Aorta (tissue), 5 donors: ENCODE measurements at regions not wholly inside any gene's neighbourhood (a gene's known extent, or its start where the extent isn't known, plus 50 kb on each side); places are given as distances from the start of the nearest gene placed in this dataset.

ENCODE experiments used
- ATAC-seq: fragments of 200-7000 bp; cut with Tn5 transposase; one replicate; pipeline ENCODE4 v1.9.1; 2022; ENCODE audit warnings: moderate library complexity; ENCODE audit not compliant: low FRiP score
- DNase-seq, 2 donors: peaks; one replicate each; pipeline ENCODE4 v3.0.0-alpha.2; 2020
- H3K27ac ChIP-seq, 2 donors: one replicate each; pipeline ENCODE4 v1.5.1; 2013; ENCODE audit warnings: low read length in 2 of 2, mild to moderate bottlenecking in 2 of 2, moderate library complexity in 2 of 2, control low read depth in 1 of 2, inconsistent platforms in 1 of 2, low read depth in 1 of 2
- H3K27me3 ChIP-seq, 2 donors: one replicate each; pipeline ENCODE4 v1.6.1; 2013; ENCODE audit warnings: control low read depth in 1 of 2, low read length in 1 of 2, mild to moderate bottlenecking in 1 of 2, moderate library complexity in 1 of 2; ENCODE audit not compliant: insufficient read depth in 2 of 2, control insufficient read depth in 1 of 2
- H3K36me3 ChIP-seq, 2 donors: one replicate each; pipeline ENCODE4 v1.6.1; 2013; ENCODE audit warnings: control low read depth in 1 of 2, low read length in 1 of 2, mild to moderate bottlenecking in 1 of 2; ENCODE audit not compliant: insufficient read depth in 2 of 2, control insufficient read depth in 1 of 2
- H3K4me1 ChIP-seq, 2 donors: one replicate each; pipeline ENCODE4 v1.6.1; 2013; ENCODE audit warnings: low read length in 2 of 2, control low read depth in 1 of 2, mild to moderate bottlenecking in 1 of 2, moderate library complexity in 1 of 2; ENCODE audit not compliant: insufficient read depth in 2 of 2, control insufficient read depth in 1 of 2
- H3K4me3 ChIP-seq, 2 donors: one replicate each; pipeline ENCODE4 v1.5.1; 2013; ENCODE audit warnings: low read length in 2 of 2, control low read depth in 1 of 2, mild to moderate bottlenecking in 1 of 2
- H3K9me3 ChIP-seq: one replicate; pipeline ENCODE4 v1.6.1; 2013; ENCODE audit warnings: mild to moderate bottlenecking, low read length; ENCODE audit not compliant: control insufficient read depth
- WGBS, 2 donors: extraction: QIAGEN DNeasy Blood & Tissue Kit; methylation state at CpG; one replicate each; pipeline ENCODE4 v1.1.7; 2013; 5-methylcytosine and 5-hydroxymethylcytosine counted together
- intact Hi-C, 2 donors: fragments of 100-400 bp; cut with DNase I; formaldehyde crosslinking; loops; one replicate each; pipeline versions ENCODE4 v1.14.2 to v1.15.0; 2022
- donor health status: healthy with polysubstance abuse.
- donor health status: Bipolar disorder and iron deficiency.
- donor health status: DM: no; HTN: no; CAD: no.
- donor health status: DM: no; HTN: no; CAD: no.
- donor health status: DM: yes; HTN: yes; CAD: no.

GRCh38 chrX:137646472-137646871 is 80.5 kb downstream of the ZIC3 start:
- no peaks in the 10 kb centered on the region for H3K27me3 ChIP-seq
- no peak for DNase-seq
- intact Hi-C loops, result no loop called here
- no peak for ATAC-seq
- no peaks in the 10 kb centered on the region for H3K36me3 ChIP-seq
- no peaks in the 10 kb centered on the region for H3K4me1 ChIP-seq
- H3K27ac ChIP-seq, result no peak overlapping the region
- H3K9me3 ChIP-seq, result no peaks in the 10 kb centered on the region
- H3K4me3 ChIP-seq, result no peak overlapping the region
- 60 to 69% methylated on average over 4 of the region's 4 CpGs for WGBS, 2 donors

GRCh38 chrX:137651647-137652046 is 85.7 kb downstream of the ZIC3 start:
- Histone ChIP-seq H3K4me3 (no peak overlapping the region), H3K36me3 (no peaks in the 10 kb centered on the region), H3K27ac (no peak overlapping the region), H3K9me3 (no peaks in the 10 kb centered on the region), H3K27me3 (no peaks in the 10 kb centered on the region), H3K4me1 (no peaks in the 10 kb centered on the region)
- 63 to 73% methylated on average over 2 of the region's 2 CpGs for WGBS, 2 donors
- ATAC-seq (no peak), DNase-seq (no peak)
- intact Hi-C loops, result no loop called here

- Histone ChIP-seq H3K27me3 (no peaks in the 10 kb centered on the region), H3K4me1 (no peaks in the 10 kb centered on the region), H3K9me3 (no peaks in the 10 kb centered on the region), H3K4me3 (no peak overlapping the region), H3K36me3 (no peaks in the 10 kb centered on the region), H3K27ac (no peak overlapping the region)
- intact Hi-C loops, result no loop called here
- whole genome bisulfite sequencing, 2 donors, result 77 to 79% methylated on average over 3 of the region's 3 CpGs
- DNase-seq (no peak), ATAC-seq (no peak)
Observed at GRCh38 chrX:137652086-137652485, 86.2 kb downstream of the ZIC3 start.

GRCh38 chrX:137654481-137654880 is 88.6 kb downstream of the ZIC3 start:
- Histone ChIP-seq H3K27me3 (no peaks in the 10 kb centered on the region), H3K4me1 (no peaks in the 10 kb centered on the region), H3K9me3 (no peaks in the 10 kb centered on the region), H3K4me3 (no peak overlapping the region), H3K27ac (no peak overlapping the region), H3K36me3 (no peaks in the 10 kb centered on the region)
- no peak for ATAC-seq
- DNase-seq, result no peak
- intact Hi-C loops, result no loop called here

- DNase-seq (no peak), ATAC-seq (no peak)
- intact Hi-C loops, result no loop called here
- no peaks in the 10 kb centered on the region for H3K9me3 ChIP-seq
- no peak overlapping the region for H3K4me3 ChIP-seq
- no peaks in the 10 kb centered on the region for H3K27me3 ChIP-seq
- H3K4me1 ChIP-seq, result no peaks in the 10 kb centered on the region
- H3K27ac ChIP-seq, result no peak overlapping the region
- WGBS, 2 donors, result 64 to 68% methylated on average over 6 of the region's 6 CpGs
- H3K36me3 ChIP-seq, result no peaks in the 10 kb centered on the region
Observed at GRCh38 chrX:137667776-137668175, 101.8 kb downstream of the ZIC3 start.

GRCh38 chrX:137684591-137684990 is 118.7 kb downstream of the ZIC3 start:
- no peak overlapping the region for H3K4me3 ChIP-seq
- WGBS, 2 donors, result 13 to 14% methylated on average over 2 of the region's 2 CpGs
- no peak for ATAC-seq

GRCh38 chrX:137695417-137695816 is 129.5 kb downstream of the ZIC3 start:
- Histone ChIP-seq H3K27me3 (no peaks in the 10 kb centered on the region), H3K4me1 (no peaks in the 10 kb centered on the region), H3K27ac (no peak overlapping the region), H3K36me3 (no peaks in the 10 kb centered on the region), H3K9me3 (no peaks in the 10 kb centered on the region), H3K4me3 (no peak overlapping the region)
- intact Hi-C loops, result no loop called here
- DNase-seq, result no peak
- no peak for ATAC-seq

More at GRCh38 chrX:137684591-137684990, 118.7 kb downstream of the ZIC3 start:
- no peak for DNase-seq
- Histone ChIP-seq H3K36me3 (no peaks in the 10 kb centered on the region), H3K27ac (no peak overlapping the region), H3K4me1 (no peaks in the 10 kb centered on the region), H3K9me3 (no peaks in the 10 kb centered on the region), H3K27me3 (no peaks in the 10 kb centered on the region)
- intact Hi-C loops, result no loop called here

- ATAC-seq, result no peak
- intact Hi-C loops, result no loop called here
- no peaks in the 10 kb centered on the region for H3K9me3 ChIP-seq
- no peaks in the 10 kb centered on the region for H3K4me1 ChIP-seq
- H3K36me3 ChIP-seq, result no peaks in the 10 kb centered on the region
- no peak overlapping the region for H3K27ac ChIP-seq
- no peak for DNase-seq
- no peak overlapping the region for H3K4me3 ChIP-seq
- H3K27me3 ChIP-seq, result no peaks in the 10 kb centered on the region
Observed at GRCh38 chrX:137707348-137707747, 141.4 kb downstream of the ZIC3 start.

- H3K36me3 ChIP-seq, result no peaks in the 10 kb centered on the region
- H3K4me1 ChIP-seq, result no peaks in the 10 kb centered on the region
- no peak overlapping the region for H3K27ac ChIP-seq
- H3K27me3 ChIP-seq, result no peaks in the 10 kb centered on the region
- intact Hi-C loops, result no loop called here
- no peaks in the 10 kb centered on the region for H3K9me3 ChIP-seq
- DNase-seq (no peak), ATAC-seq (no peak)
- H3K4me3 ChIP-seq, result no peak overlapping the region
- WGBS, 2 donors, result 49 to 50% methylated on average over 3 of the region's 3 CpGs
Observed at GRCh38 chrX:137742846-137743245, 176.9 kb downstream of the ZIC3 start.
